GM12878 (cell line): ENCODE measurements at regions not wholly inside any gene's neighbourhood (a gene's known extent, or its start where the extent isn't known, plus 50 kb on each side); places are given as distances from the start of the nearest gene placed in this dataset.

Source experiments
- CTCF ChIP-seq, 3 experiments: IDR thresholded peaks in 2 of 3; conservative IDR thresholded peaks in 1 of 3; 2 replicates each; pipeline ENCODE4 v1.5.1; 2011; ENCODE audit warnings: low read depth in 3 of 3, low read length in 3 of 3, mild to moderate bottlenecking in 3 of 3, control low read depth in 2 of 3, moderate library complexity in 2 of 3, inconsistent platforms in 1 of 3, mixed read lengths in 1 of 3; ENCODE audit not compliant: control insufficient read depth in 2 of 3, insufficient read depth in 1 of 3; ENCODE audit errors: extremely low read depth in 1 of 3
- HCFC1 ChIP-seq: fragments of 150-350 bp; IDR thresholded peaks from 2 replicates; pipeline ENCODE4 v1.6.1; 2014; ENCODE audit warnings: low read length
- JUNB ChIP-seq: IDR thresholded peaks from 2 replicates; pipeline ENCODE4 v1.6.1; 2016; ENCODE audit warnings: antibody characterized with exemption, mild to moderate bottlenecking
- NFYB ChIP-seq: IDR thresholded peaks from 2 replicates; pipeline ENCODE4 v1.6.1; 2011; ENCODE audit warnings: low read depth, mild to moderate bottlenecking, low read length, improper control_type of control experiment, moderate library complexity; ENCODE audit not compliant: insufficient read depth
- POLR2A ChIP-seq: IDR thresholded peaks from 2 replicates; pipeline ENCODE4 v1.6.1; 2011; ENCODE audit warnings: low read depth, mild to moderate bottlenecking, low read length
- POLR2AphosphoS5 ChIP-seq: IDR thresholded peaks from 2 replicates; pipeline ENCODE4 v1.6.1; 2011; ENCODE audit warnings: mild to moderate bottlenecking, low read length, inconsistent platforms
- SIX5 ChIP-seq: IDR thresholded peaks from 2 replicates; pipeline ENCODE4 v1.6.1; 2011; ENCODE audit warnings: mild to moderate bottlenecking, low read depth, low read length, moderate library complexity; ENCODE audit not compliant: severe bottlenecking
- TCF12 ChIP-seq: IDR thresholded peaks from 2 replicates; pipeline ENCODE4 v1.6.1; 2011; ENCODE audit warnings: low read depth, mild to moderate bottlenecking, low read length
- TCF7 ChIP-seq: IDR thresholded peaks from 2 replicates; pipeline ENCODE4 v1.6.1; 2014; ENCODE audit warnings: antibody characterized with exemption, borderline replicate concordance

GRCh38 chr6:50602292-50602691, 111.0 kb upstream of the TFAP2D start:
- TF ChIP-seq CTCF (IDR thresholded peaks at IDR 0.05 in 2 of 3, conservative IDR thresholded peaks at IDR 0.05 in 1 of 3; ENCODE audit: control insufficient read depth in 2 of 3, extremely low read depth in 1 of 3, insufficient read depth in 1 of 3, low read depth in 3 of 3, low read length in 3 of 3) (peak; percentile 57 to 68 (median 66)), POLR2AphosphoS5 (no peak), POLR2A (no peak), TCF7 (no peak), JUNB (no peak), SIX5 (no peak), TCF12 (no peak), NFYB (no peak), HCFC1 (no peak)
